RWPE1 (cell line): ENCODE measurements at regions not wholly inside any gene's neighbourhood (a gene's known extent, or its start where the extent isn't known, plus 50 kb on each side); places are given as distances from the start of the nearest gene placed in this dataset.

Experiments used
- CTCF ChIA-PET: fragments of 350-600 bp; sonication (Branson Sonifier 250); formaldehyde crosslinking; extraction: SDS; loops from one replicate; lab custom pipeline; 2021; lab: Yijun Ruan, JAX
- POLR2A ChIA-PET: fragments of 400-600 bp; formaldehyde crosslinking; extraction: SDS; loops from one replicate; lab custom pipeline; 2020; ENCODE audit warnings: antibody characterized with exemption; ENCODE audit not compliant: low non-redundant PET; lab: Yijun Ruan, JAX
- DNase-seq: peaks from one replicate; pipeline ENCODE4 v3.0.0; 2012; ENCODE audit warnings: low spot score
- H3K27ac ChIP-seq: fragments of 450-650 bp; 2 replicates; pipeline ENCODE4 v1.5.1; 2017
- CTCF ChIP-seq: fragments of 450-650 bp; conservative IDR thresholded peaks from 2 replicates; pipeline ENCODE4 v1.5.1; 2017; ENCODE audit warnings: low read depth, mild to moderate bottlenecking

GRCh38 chr11:134716582-134716981 is 304.5 kb upstream of the B3GAT1 start:
- CTCF ChIA-PET = no interaction called here
- TF ChIP-seq CTCF = no peak
- no peak for DNase-seq
- no peak overlapping the region for H3K27ac ChIP-seq
- POLR2A ChIA-PET = no interaction called here

GRCh38 chr11:134714021-134714656 is 302.1 kb upstream of the B3GAT1 start:
- CTCF ChIA-PET = interaction anchor here (0.6 kb wide), 1 partner anchor 231 kb away, joined by 3 read pairs; no protein-coding TSS in a partner anchor
- POLR2A ChIA-PET = no interaction called here
- no peak for DNase-seq
- H3K27ac ChIP-seq = no peak overlapping the region
- no peak for TF ChIP-seq CTCF

- ChIA-PET POLR2A (no interaction called here), CTCF (no interaction called here)
- H3K27ac ChIP-seq = no peak overlapping the region
- TF ChIP-seq CTCF = no peak
- DNase-seq = no peak
Observed at GRCh38 chr11:134712228-134713145, 300.4 kb upstream of the B3GAT1 start.

DNA sequence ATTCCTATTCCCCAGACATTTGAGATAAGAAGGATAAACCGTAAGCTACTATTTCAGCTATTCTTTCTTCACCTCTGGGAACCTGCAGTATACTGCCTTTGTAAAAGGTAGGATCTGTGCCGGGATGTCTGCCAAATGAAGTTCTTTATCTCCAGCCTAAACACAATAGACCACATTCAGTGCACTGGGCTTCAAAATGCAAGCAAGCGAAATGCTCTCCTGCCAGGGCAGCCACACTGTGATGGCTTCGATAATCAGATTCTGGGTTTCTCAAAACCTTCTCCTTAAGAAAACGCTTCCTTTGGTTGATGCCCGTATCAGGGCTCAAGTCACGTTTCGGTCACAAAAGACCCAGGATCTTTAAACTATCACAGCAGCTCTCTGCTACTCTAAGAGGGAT is 299.5 kb upstream of the B3GAT1 start:
- no peak for DNase-seq
- H3K27ac ChIP-seq = no peak overlapping the region
- CTCF ChIA-PET = no interaction called here
- POLR2A ChIA-PET = no interaction called here
- TF ChIP-seq CTCF = no peak

GRCh38 chr11:134710861-134711407 is 298.9 kb upstream of the B3GAT1 start:
- no peak overlapping the region for H3K27ac ChIP-seq
- ChIA-PET POLR2A (no interaction called here), CTCF (no interaction called here)
- no peak for DNase-seq
- no peak for TF ChIP-seq CTCF

GRCh38 chr11:134705858-134706257 is 293.8 kb upstream of the B3GAT1 start:
- CTCF ChIA-PET = no interaction called here

More at GRCh38 chr11:134705858-134706257, 293.8 kb upstream of the B3GAT1 start:
- POLR2A ChIA-PET = no interaction called here
- no peak for DNase-seq
- H3K27ac ChIP-seq = no peak overlapping the region
- no peak for TF ChIP-seq CTCF
